H1 (cell line): ENCODE measurements at regions not wholly inside any gene's neighbourhood (a gene's known extent, or its start where the extent isn't known, plus 50 kb on each side); places are given as distances from the start of the nearest gene placed in this dataset.

Experiments
- CTCF ChIA-PET: fragments of 300-600 bp; sonication (Branson Sonifier 250); formaldehyde crosslinking; loops from one replicate; lab custom pipeline; 2021; ENCODE audit not compliant: partially characterized antibody; lab: Charles Lee
- POLR2A ChIA-PET: fragments of 300-600 bp; sonication (Branson Sonifier 250); formaldehyde crosslinking; loops from one replicate; lab custom pipeline; 2021; ENCODE audit warnings: inconsistent platforms; ENCODE audit not compliant: partially characterized antibody; lab: Charles Lee
- DNase-seq, 2 experiments: peaks; one replicate each; pipeline versions ENCODE4 v3.0.0 to v3.0.0-alpha.2; 2010 to 2022; ENCODE audit warnings: low spot score in 2 of 2, low read depth in 1 of 2, mixed read lengths in 1 of 2
- FAIRE-seq: peaks from 2 replicates; lab custom pipeline; 2011; peaks lifted over from hg19 to GRCh38; lab: Jason Lieb, UNC
- H2AFZ ChIP-seq: 2 replicates; pipeline ENCODE4 v1.8.1; 2012; ENCODE audit warnings: low read length, inconsistent platforms
- H2AK5ac ChIP-seq: 2 replicates; pipeline ENCODE4 v1.6.1; 2013; ENCODE audit warnings: low read depth, low read length
- H2BK120ac ChIP-seq: replicated peaks from 2 replicates; pipeline ENCODE3; 2013; ENCODE audit warnings: low read depth, low read length, inconsistent platforms
- H2BK12ac ChIP-seq: 2 replicates; pipeline ENCODE4 v1.6.1; 2013; ENCODE audit warnings: low read depth, low read length
- H2BK15ac ChIP-seq: 2 replicates; pipeline ENCODE4 v1.6.1; 2013; ENCODE audit warnings: low read length
- H2BK20ac ChIP-seq: 2 replicates; pipeline ENCODE4 v1.6.1; 2013; ENCODE audit warnings: low read length
- H2BK5ac ChIP-seq: 2 replicates; pipeline ENCODE4 v1.6.1; 2013; ENCODE audit warnings: low read depth, low read length
- H3K14ac ChIP-seq: 2 replicates; pipeline ENCODE4 v1.6.1; 2013; ENCODE audit warnings: inconsistent platforms; ENCODE audit not compliant: insufficient read length
- H3K18ac ChIP-seq: 2 replicates; pipeline ENCODE4 v1.6.1; 2013; ENCODE audit warnings: low read length; ENCODE audit errors: extremely low read depth
- H3K23ac ChIP-seq: 2 replicates; pipeline ENCODE4 v1.6.1; 2013; ENCODE audit warnings: inconsistent platforms; ENCODE audit not compliant: insufficient read length
- H3K23me2 ChIP-seq: 2 replicates; pipeline ENCODE4 v1.6.1; 2013; ENCODE audit warnings: low read depth, low read length
- H3K27ac ChIP-seq: 2 replicates; pipeline ENCODE4 v1.6.1; 2011; ENCODE audit warnings: low read depth, low read length, inconsistent platforms
- H3K27me3 ChIP-seq, 4 experiments: replicated peaks in 1 of 4; 1 replicate in 1 of 4; 2 replicates in 3 of 4; pipeline versions ENCODE4 v1.6.1 to v1.8.1; 2011 to 2013; ENCODE audit warnings: low read length in 3 of 4, mild to moderate bottlenecking in 3 of 4, inconsistent platforms in 2 of 4, mixed read lengths in 2 of 4, moderate library complexity in 1 of 4; ENCODE audit not compliant: control insufficient read depth in 3 of 4, insufficient read depth in 3 of 4; ENCODE audit errors: extremely low read depth in 1 of 4
- H3K36me3 ChIP-seq, 4 experiments: 2 replicates each; pipeline versions ENCODE4 v1.6.1 to v1.8.1; 2011 to 2013; ENCODE audit warnings: mild to moderate bottlenecking in 4 of 4, low read length in 3 of 4, moderate library complexity in 2 of 4, control low read depth in 1 of 4, inconsistent platforms in 1 of 4; ENCODE audit not compliant: insufficient read depth in 4 of 4, control insufficient read depth in 2 of 4
- H3K4ac ChIP-seq: replicated peaks from 2 replicates; pipeline ENCODE3; 2013; ENCODE audit warnings: low read length, low read depth, mixed read lengths, inconsistent platforms; ENCODE audit not compliant: insufficient read length
- H3K4me1 ChIP-seq, 4 experiments: replicated peaks in 1 of 4; 1 replicate in 1 of 4; 2 replicates in 3 of 4; pipeline versions ENCODE4 v1.6.1 to v1.8.1; 2011 to 2013; ENCODE audit warnings: low read length in 3 of 4, inconsistent platforms in 2 of 4, mixed read lengths in 1 of 4; ENCODE audit not compliant: insufficient read depth in 4 of 4, control insufficient read depth in 3 of 4
- H3K4me2 ChIP-seq, 2 experiments: 2 replicates each; pipeline versions ENCODE4 v1.6.1 to v1.8.1; 2011 to 2013; ENCODE audit warnings: low read depth in 2 of 2, low read length in 2 of 2, control low read depth in 1 of 2, inconsistent platforms in 1 of 2, mild to moderate bottlenecking in 1 of 2; ENCODE audit not compliant: insufficient read depth in 1 of 2
- H3K4me3 ChIP-seq, 4 experiments: fragments of 200-600, 300-600 bp in 1 of 4; sonication (generic), shearing (Covaris generic), sonication (Bioruptor Twin) in 1 of 4; 2 replicates each; pipeline versions ENCODE4 v1.5.1 to v1.8.1; 2011 to 2016; ENCODE audit warnings: low read length in 4 of 4, low read depth in 3 of 4, control low read depth in 2 of 4, inconsistent platforms in 2 of 4, mild to moderate bottlenecking in 2 of 4, mixed read lengths in 1 of 4, moderate library complexity in 1 of 4; ENCODE audit not compliant: insufficient read depth in 2 of 4; ENCODE audit errors: extremely low read depth in 1 of 4
- H3K56ac ChIP-seq: replicated peaks from 2 replicates; pipeline ENCODE3; 2013; ENCODE audit warnings: low read depth, mild to moderate bottlenecking, mixed read lengths, low read length, inconsistent platforms; ENCODE audit not compliant: insufficient read length
- H3K79me1 ChIP-seq: 2 replicates; pipeline ENCODE4 v1.6.1; 2013; ENCODE audit warnings: low read depth, low read length, control low read depth
- H3K79me2 ChIP-seq, 2 experiments: 2 replicates each; pipeline versions ENCODE4 v1.6.1 to v1.8.1; 2012 to 2013; ENCODE audit warnings: low read length in 2 of 2, mild to moderate bottlenecking in 2 of 2, inconsistent platforms in 1 of 2; ENCODE audit not compliant: insufficient read depth in 2 of 2, control insufficient read depth in 1 of 2
- H3K9ac ChIP-seq, 4 experiments: replicated peaks in 1 of 4; 1 replicate in 1 of 4; 2 replicates in 3 of 4; pipeline versions ENCODE4 v1.6.1 to v1.8.1; 2011 to 2013; ENCODE audit warnings: low read depth in 3 of 4, low read length in 3 of 4, control low read depth in 2 of 4, mild to moderate bottlenecking in 2 of 4, moderate library complexity in 2 of 4, inconsistent platforms in 1 of 4; ENCODE audit errors: extremely low read depth in 1 of 4
- H3K9me3 ChIP-seq, 2 experiments: 2 replicates each; pipeline versions ENCODE4 v1.6.1 to v1.8.1; 2012 to 2013; ENCODE audit warnings: mild to moderate bottlenecking in 2 of 2, moderate library complexity in 2 of 2, control low read depth in 1 of 2, inconsistent platforms in 1 of 2, low read depth in 1 of 2, low read length in 1 of 2, mixed read lengths in 1 of 2; ENCODE audit not compliant: insufficient read depth in 2 of 2
- H4K20me1 ChIP-seq, 2 experiments: replicated peaks in 1 of 2; 2 replicates each; pipeline versions ENCODE3 to v1.8.1; 2011 to 2013; ENCODE audit warnings: inconsistent platforms in 2 of 2, low read length in 2 of 2, mild to moderate bottlenecking in 1 of 2; ENCODE audit not compliant: insufficient read depth in 2 of 2, control insufficient read depth in 1 of 2
- H4K5ac ChIP-seq: 2 replicates; pipeline ENCODE4 v1.6.1; 2013; ENCODE audit warnings: low read length, low read depth, mixed read lengths, inconsistent platforms; ENCODE audit not compliant: insufficient read length
- H4K8ac ChIP-seq: 2 replicates; pipeline ENCODE4 v1.8.0; 2013; ENCODE audit warnings: mild to moderate bottlenecking, moderate library complexity, low read length, inconsistent platforms; ENCODE audit not compliant: insufficient read depth; ENCODE audit errors: extremely low read depth
- H4K91ac ChIP-seq: replicated peaks from 2 replicates; pipeline ENCODE3; 2013; ENCODE audit warnings: low read length, mixed read lengths, inconsistent platforms; ENCODE audit not compliant: insufficient read length
- SIN3A ChIP-seq, 2 experiments: IDR thresholded peaks in 1 of 2; conservative IDR thresholded peaks in 1 of 2; 2 replicates each; pipeline ENCODE4 v1.6.1; 2011 to 2012; ENCODE audit warnings: low read length in 2 of 2, improper control_type of control experiment in 1 of 2, low read depth in 1 of 2, mild to moderate bottlenecking in 1 of 2
- SIX5 ChIP-seq: IDR thresholded peaks from 2 replicates; pipeline ENCODE4 v1.6.1; 2011; ENCODE audit warnings: mild to moderate bottlenecking, low read depth, low read length
- TAF7 ChIP-seq: optimal IDR thresholded peaks from 2 replicates; pipeline ENCODE3; 2011; ENCODE audit warnings: low read depth, mild to moderate bottlenecking, inconsistent platforms, low read length, moderate library complexity, borderline replicate concordance
- WGBS, 2 experiments: shearing (Covaris generic) in 1 of 2; methylation state at CpG; one replicate each; pipeline versions ENCODE4 v1.1.6 to v1.1.7; 2013 to 2015; ENCODE audit warnings: low lambda C conversion rate in 2 of 2, mixed read lengths in 2 of 2, inconsistent platforms in 1 of 2, low coverage in 1 of 2, missing lambda C conversion rate in 1 of 2; ENCODE audit not compliant: insufficient replicate concordance in 2 of 2, insufficient coverage in 1 of 2, insufficient read length in 1 of 2; ENCODE audit errors: extremely low coverage in 1 of 2, missing lambda C conversion rate in 1 of 2; 5-methylcytosine and 5-hydroxymethylcytosine counted together

- Histone ChIP-seq H3K4me3 (no peak overlapping the region), H3K4ac (no peak overlapping the region), H2BK15ac (no peak overlapping the region), H2BK120ac (no peak overlapping the region), H4K5ac (no peak overlapping the region), H3K56ac (no peak overlapping the region), H4K8ac (no peak overlapping the region), H3K79me1 (no peaks in the 10 kb centered on the region), H3K27me3 (no peaks in the 10 kb centered on the region), H4K20me1 (no peaks in the 10 kb centered on the region), H3K14ac (no peak overlapping the region), H4K91ac (peak overlapping the region; percentile 46), H2BK20ac (no peak overlapping the region), H3K18ac (peak overlapping the region; percentile 48; the same call in 1 of the 2 replicates), H3K9me3 (no peaks in the 10 kb centered on the region), H2AFZ (no peak overlapping the region), H2AK5ac (no peak overlapping the region), H2BK5ac (no peak overlapping the region), H3K27ac (no peak overlapping the region), H3K23me2 (no peaks in the 10 kb centered on the region), H3K36me3 (no peaks in the 10 kb centered on the region), H3K4me2 (no peak overlapping the region), H2BK12ac (no peak overlapping the region), H3K9ac (no peak overlapping the region), H3K79me2 (no peaks in the 10 kb centered on the region), H3K4me1 (peaks cover 0 to 12% (median 6%) of the 10 kb centered on the region in 4 experiments; a peak in 6 of 7 replicates), H3K23ac (no peak overlapping the region)
- POLR2A ChIA-PET = interaction anchor here (1.8 kb wide), 1 partner anchor 200 kb away, joined by 4 read pairs; the partner anchor contains the start of gene SOX11
- 97% methylated on average over 17 of the region's 17 CpGs; no CpG with 5 or more reads in 1 of the 2 experiments for WGBS, 2 experiments
- DNase-seq = no peak
- CTCF ChIA-PET = no interaction called here
- no peak for FAIRE-seq
- TF ChIP-seq TAF7 = no peak
- TF ChIP-seq SIN3A (conservative IDR thresholded peaks at IDR 0.05 in 1 of 2, IDR thresholded peaks at IDR 0.05 in 1 of 2; ENCODE audit: low read depth in 1 of 2, low read length in 2 of 2) = no peak
- TF ChIP-seq SIX5 = no peak
Measured at GRCh38 chr2:5493256-5493655, 198.9 kb upstream of the SOX11 start.
